Ascending aorta (tissue), 2 donors: ENCODE measurements at regions not wholly inside any gene's neighbourhood (a gene's known extent, or its start where the extent isn't known, plus 50 kb on each side); places are given as distances from the start of the nearest gene placed in this dataset.

Experiments used
- DNase-seq, 2 donors: peaks; one replicate each; pipeline ENCODE4 v3.0.0-alpha.2; 2019; ENCODE audit warnings: low spot score in 2 of 2
- H3K27ac ChIP-seq, 2 donors: fragments of 200-600 bp; sonication (generic); one replicate each; pipeline ENCODE4 v1.5.1; 2016 to 2017; ENCODE audit warnings: mild to moderate bottlenecking in 1 of 2
- H3K27me3 ChIP-seq: fragments of 200-600 bp; sonication (generic); one replicate; pipeline ENCODE4 v1.5.1; 2017
- H3K36me3 ChIP-seq, 2 donors: fragments of 200-600 bp; sonication (generic); one replicate each; pipeline ENCODE4 v1.5.1; 2016
- H3K4me1 ChIP-seq, 2 donors: fragments of 200-600 bp; sonication (generic); one replicate each; pipeline ENCODE4 v1.5.1; 2016 to 2017; ENCODE audit warnings: mild to moderate bottlenecking in 1 of 2
- H3K4me3 ChIP-seq, 2 donors: fragments of 200-600 bp; sonication (generic); one replicate each; pipeline ENCODE4 v1.5.1; 2016 to 2017; ENCODE audit warnings: mild to moderate bottlenecking in 1 of 2
- H3K9me3 ChIP-seq, 2 donors: fragments of 200-600 bp; sonication (generic); one replicate each; pipeline ENCODE4 v1.5.1; 2016
- intact Hi-C: fragments of 100-400 bp; cut with DNase I; formaldehyde crosslinking; loops from one replicate; pipeline ENCODE4 v1.15.1; 2023
- TF ChIP-seq, protein P1 (sequence below), 3 experiments: fragments of 200-600 bp in 2 of 3; fragments of 450-650 bp in 1 of 3; sonication (generic) in 2 of 3; IDR thresholded peaks; one replicate each; pipeline ENCODE4 v1.5.1; 2016 to 2019; ENCODE audit warnings: antibody characterized with exemption in 3 of 3, mild to moderate bottlenecking in 1 of 3, moderate library complexity in 1 of 3

DNA sequence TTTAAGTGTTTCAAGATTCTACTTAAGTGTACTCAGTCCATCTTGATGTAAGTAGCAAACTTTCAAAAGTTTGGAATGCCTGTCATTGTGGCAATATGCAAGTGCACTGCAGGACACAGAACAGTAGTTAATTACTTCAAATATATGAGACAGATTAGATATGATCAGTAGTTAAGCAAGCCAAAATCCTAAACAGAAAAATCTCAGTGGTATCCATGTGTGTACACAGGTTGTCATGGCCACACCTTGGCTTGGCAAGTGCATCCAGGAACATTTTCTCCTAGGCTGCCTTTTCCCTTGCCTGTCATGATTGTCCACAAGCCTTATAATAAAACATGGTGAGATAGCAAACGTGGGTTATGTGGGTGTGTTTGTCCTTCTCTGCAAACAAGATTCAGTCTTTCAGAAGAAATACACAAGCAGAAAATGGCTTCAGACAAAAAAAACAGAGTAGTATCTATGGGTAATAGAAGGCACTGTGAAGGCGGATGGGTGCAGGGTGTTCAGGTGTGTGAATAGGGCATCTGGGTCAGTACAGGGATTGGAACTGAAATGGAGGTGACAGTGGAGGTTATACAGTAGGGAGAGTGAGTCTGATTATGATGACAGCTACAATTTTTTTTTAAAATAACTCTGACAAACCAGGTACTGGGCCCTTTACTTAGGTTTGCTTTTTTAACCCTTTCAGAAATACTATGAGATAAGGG lies 229.0 kb upstream of the LRIG1 start:
- intact Hi-C loops: loop anchor here (10.0 kb wide), 2 partner anchors 225 to 325 kb away; partner anchors contain the start of gene LRIG1
- H3K27me3 ChIP-seq: no peaks in the 10 kb centered on the region
- no peak overlapping the region for H3K27ac ChIP-seq
- no peaks in the 10 kb centered on the region for H3K36me3 ChIP-seq
- H3K9me3 ChIP-seq: no peaks in the 10 kb centered on the region
- no peak for DNase-seq
- TF ChIP-seq, protein P1, sequence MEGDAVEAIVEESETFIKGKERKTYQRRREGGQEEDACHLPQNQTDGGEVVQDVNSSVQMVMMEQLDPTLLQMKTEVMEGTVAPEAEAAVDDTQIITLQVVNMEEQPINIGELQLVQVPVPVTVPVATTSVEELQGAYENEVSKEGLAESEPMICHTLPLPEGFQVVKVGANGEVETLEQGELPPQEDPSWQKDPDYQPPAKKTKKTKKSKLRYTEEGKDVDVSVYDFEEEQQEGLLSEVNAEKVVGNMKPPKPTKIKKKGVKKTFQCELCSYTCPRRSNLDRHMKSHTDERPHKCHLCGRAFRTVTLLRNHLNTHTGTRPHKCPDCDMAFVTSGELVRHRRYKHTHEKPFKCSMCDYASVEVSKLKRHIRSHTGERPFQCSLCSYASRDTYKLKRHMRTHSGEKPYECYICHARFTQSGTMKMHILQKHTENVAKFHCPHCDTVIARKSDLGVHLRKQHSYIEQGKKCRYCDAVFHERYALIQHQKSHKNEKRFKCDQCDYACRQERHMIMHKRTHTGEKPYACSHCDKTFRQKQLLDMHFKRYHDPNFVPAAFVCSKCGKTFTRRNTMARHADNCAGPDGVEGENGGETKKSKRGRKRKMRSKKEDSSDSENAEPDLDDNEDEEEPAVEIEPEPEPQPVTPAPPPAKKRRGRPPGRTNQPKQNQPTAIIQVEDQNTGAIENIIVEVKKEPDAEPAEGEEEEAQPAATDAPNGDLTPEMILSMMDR (IDR thresholded peaks at IDR 0.05): no peak
- no peaks in the 10 kb centered on the region for H3K4me1 ChIP-seq
- no peak overlapping the region for H3K4me3 ChIP-seq

DNA sequence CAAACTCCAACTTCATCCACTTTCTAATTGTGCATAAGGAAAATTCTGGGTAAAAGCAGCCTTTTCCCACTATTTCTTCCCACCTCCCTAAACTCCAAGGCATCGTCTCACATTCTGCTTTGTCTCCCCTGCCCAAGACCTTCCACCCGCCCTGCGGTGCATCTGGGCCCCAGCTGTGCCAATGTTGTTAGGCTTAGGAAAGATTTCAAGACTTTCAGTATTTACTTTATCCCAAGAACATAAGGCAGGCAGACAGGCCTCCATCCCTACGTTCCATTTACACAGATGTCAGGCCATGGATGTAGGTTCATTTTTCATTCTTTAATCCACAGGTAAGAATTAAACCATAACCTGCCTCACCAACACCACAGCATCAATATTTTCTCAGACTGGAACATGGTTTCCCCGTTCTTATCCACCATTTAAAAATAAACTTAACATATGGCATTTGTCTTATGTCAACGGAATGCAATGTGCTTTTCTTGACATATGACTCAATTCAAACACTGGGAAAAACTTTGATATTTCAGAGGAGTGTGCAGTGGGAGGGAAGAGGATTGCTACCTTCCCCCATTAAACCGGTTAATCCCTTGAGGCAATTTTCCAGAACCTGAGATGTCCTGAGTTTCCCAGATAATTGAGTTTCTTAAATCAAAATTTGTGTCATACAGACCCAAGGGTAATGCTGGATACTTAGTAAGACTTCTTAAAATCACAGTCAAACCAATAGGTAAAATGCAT lies 238.0 kb upstream of the LRIG1 start:
- H3K4me3 ChIP-seq: no peak overlapping the region
- no peaks in the 10 kb centered on the region for H3K4me1 ChIP-seq
- no peaks in the 10 kb centered on the region for H3K36me3 ChIP-seq
- TF ChIP-seq, protein P1 (IDR thresholded peaks at IDR 0.05): no peak
- DNase-seq: no peak
- H3K27me3 ChIP-seq: no peaks in the 10 kb centered on the region
- H3K27ac ChIP-seq: no peak overlapping the region
- H3K9me3 ChIP-seq: no peaks in the 10 kb centered on the region
- intact Hi-C loops: no loop called here

DNA sequence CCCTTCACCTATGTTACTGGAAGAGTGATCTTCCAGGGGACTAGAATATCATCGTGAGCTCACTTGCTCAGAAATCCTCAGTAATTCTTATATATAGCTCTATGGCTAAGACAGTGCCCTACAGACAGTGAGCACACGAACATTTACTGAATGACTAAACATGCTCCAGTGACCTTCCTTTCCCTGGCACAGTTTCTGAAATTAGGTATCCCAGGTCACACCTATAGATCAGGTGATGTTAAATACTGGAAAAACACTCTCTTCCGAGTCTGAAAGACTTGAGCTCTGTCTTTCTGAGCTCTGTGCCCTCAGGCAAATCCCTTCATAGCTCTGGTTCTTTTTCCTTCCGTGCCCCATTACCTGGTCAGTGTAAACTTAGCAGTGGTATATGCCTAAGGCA lies 239.4 kb upstream of the LRIG1 start:
- Histone ChIP-seq H3K27ac (no peak overlapping the region), H3K27me3 (no peaks in the 10 kb centered on the region), H3K9me3 (no peaks in the 10 kb centered on the region), H3K4me1 (no peaks in the 10 kb centered on the region), H3K4me3 (no peak overlapping the region), H3K36me3 (no peaks in the 10 kb centered on the region)
- DNase-seq: no peak
- TF ChIP-seq, protein P1 (IDR thresholded peaks at IDR 0.05): no peak
- intact Hi-C loops: no loop called here

DNA sequence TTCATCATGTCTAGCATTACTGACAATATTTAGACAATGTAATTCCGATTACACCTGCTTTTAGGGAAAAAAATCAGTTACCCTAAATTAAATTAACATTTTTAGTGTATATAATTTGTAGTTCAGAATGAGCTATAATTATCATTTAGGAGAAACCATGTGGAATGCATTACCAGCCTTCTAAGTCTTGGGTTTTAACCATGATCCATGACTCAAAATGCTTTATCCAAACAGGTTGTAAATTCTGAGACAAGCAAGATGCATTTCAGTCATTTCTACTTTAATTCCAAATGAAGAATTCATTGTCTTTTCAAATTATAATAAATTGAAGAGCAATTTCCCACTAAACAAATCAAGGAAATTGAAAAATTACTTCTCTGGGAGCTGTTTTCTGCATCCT lies 243.7 kb upstream of the LRIG1 start:
- no peak for DNase-seq
- H3K27me3 ChIP-seq: no peaks in the 10 kb centered on the region
- intact Hi-C loops: no loop called here

DNA sequence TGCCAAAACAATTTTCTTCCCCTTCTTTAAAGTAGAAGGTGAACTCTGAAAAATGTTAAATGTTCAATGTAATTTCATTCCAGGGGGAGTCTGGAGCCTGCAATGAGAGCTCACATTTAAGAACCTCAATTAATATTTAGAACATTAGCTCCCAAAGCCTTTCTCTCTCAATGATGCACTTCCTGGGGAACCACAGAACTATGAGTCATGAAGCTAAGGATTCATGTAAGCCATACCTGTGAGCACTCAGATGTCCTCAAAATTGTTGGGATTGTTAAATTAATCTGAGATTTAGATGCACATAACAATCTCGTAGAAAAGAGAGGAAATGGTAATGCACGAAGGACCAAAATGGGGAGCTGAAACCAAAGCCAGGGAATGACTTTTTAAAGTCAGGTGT lies 244.2 kb upstream of the LRIG1 start:
- intact Hi-C loops: no loop called here
- Histone ChIP-seq H3K9me3 (no peaks in the 10 kb centered on the region), H3K27me3 (no peaks in the 10 kb centered on the region), H3K4me1 (no peaks in the 10 kb centered on the region), H3K27ac (no peak overlapping the region), H3K36me3 (no peaks in the 10 kb centered on the region), H3K4me3 (no peak overlapping the region)
- DNase-seq: no peak
- TF ChIP-seq, protein P1 (IDR thresholded peaks at IDR 0.05): no peak

More for the DNA sequence above, 243.7 kb upstream of the LRIG1 start:
- TF ChIP-seq, protein P1 (IDR thresholded peaks at IDR 0.05): no peak
- H3K4me1 ChIP-seq: no peaks in the 10 kb centered on the region
- H3K4me3 ChIP-seq: no peak overlapping the region
- H3K27ac ChIP-seq: no peak overlapping the region
- H3K36me3 ChIP-seq: no peaks in the 10 kb centered on the region
- H3K9me3 ChIP-seq: no peaks in the 10 kb centered on the region
